ENCODE measurements at regions not wholly inside any gene's neighbourhood (a gene's known extent, or its start where the extent isn't known, plus 50 kb on each side); places are given as distances from the start of the nearest gene placed in this dataset.
A peak's percentile ranks its signal among the peaks of the same experiment; 100 is the strongest.
"Not testable (repeated sequence)": the region's sequence is repeated elsewhere in the genome, so short reads cannot be mapped to it uniquely, and the experiment has no call there.

- no peak for DNase-seq (ENCODE audit: low spot score)
Measured at GRCh38 chr7:63205136-63205535, 793.5 kb upstream of the ZNF722 start.

GRCh38 chr7:63233101-63233500 is 765.5 kb upstream of the ZNF722 start:
- DNase-seq (ENCODE audit: low spot score), result not testable (repeated sequence)

- DNase-seq (ENCODE audit: low spot score), result peak; percentile 1
Measured at GRCh38 chr7:63233881-63234280, 764.8 kb upstream of the ZNF722 start.

All from iPS-NIHi11 (cell line).